AG04450 (cell line): ENCODE measurements at regions not wholly inside any gene's neighbourhood (a gene's known extent, or its start where the extent isn't known, plus 50 kb on each side); places are given as distances from the start of the nearest gene placed in this dataset.

ENCODE experiments used
- CTCF ChIA-PET: fragments of 300-600, 350-600 bp; formaldehyde crosslinking; extraction: SDS; loops from one replicate; lab custom pipeline; 2022; ENCODE audit warnings: antibody characterized with exemption, inconsistent platforms; lab: Charles Lee
- POLR2A ChIA-PET: fragments of 350-600 bp; formaldehyde crosslinking; extraction: SDS; loops from one replicate; lab custom pipeline; 2021; ENCODE audit warnings: antibody characterized with exemption, inconsistent platforms; lab: Yijun Ruan, JAX
- DNase-seq: peaks from one replicate; pipeline ENCODE4 v3.0.0-alpha.2; 2011; ENCODE audit warnings: low read depth, low spot score
- H3K27ac ChIP-seq: one replicate; pipeline ENCODE4 v1.5.1; 2012; ENCODE audit warnings: low read depth, low read length, control low read depth
- H3K27me3 ChIP-seq: one replicate; pipeline ENCODE4 v1.6.0; 2012; ENCODE audit warnings: low read length; ENCODE audit not compliant: control insufficient read depth, insufficient read depth
- H3K4me3 ChIP-seq: 2 replicates; pipeline ENCODE4 v1.5.1; 2011; ENCODE audit warnings: mild to moderate bottlenecking, low read depth, low read length, control low read depth
- H3K9me3 ChIP-seq: 2 replicates; pipeline ENCODE4 v1.5.1; 2012; ENCODE audit warnings: low read length; ENCODE audit not compliant: control insufficient read depth, insufficient read depth
- CTCF ChIP-seq: IDR thresholded peaks from 2 replicates; pipeline ENCODE4 v1.5.1; 2011; ENCODE audit warnings: low read depth, low read length, control low read depth, inconsistent platforms

GRCh38 chr21:25421321-25422028 lies 185.8 kb downstream of the MRPL39 start:
- H3K27ac ChIP-seq = no peak overlapping the region
- no peaks in the 10 kb centered on the region for H3K27me3 ChIP-seq
- no peaks in the 10 kb centered on the region for H3K9me3 ChIP-seq
- ChIA-PET CTCF (interaction anchor here (0.8 to 1.8 kb wide), 2 partner anchors 19 to 187 kb away, joined by 3 to 4 read pairs; no protein-coding TSS in a partner anchor), POLR2A (no interaction called here)
- peak; percentile 21 for DNase-seq
- TF ChIP-seq CTCF = peak; percentile 66
- no peak overlapping the region for H3K4me3 ChIP-seq

- Histone ChIP-seq H3K27ac (no peak overlapping the region), H3K9me3 (no peaks in the 10 kb centered on the region), H3K4me3 (no peak overlapping the region), H3K27me3 (no peaks in the 10 kb centered on the region)
- no peak for DNase-seq
- TF ChIP-seq CTCF = no peak
- ChIA-PET POLR2A (no interaction called here), CTCF (interaction anchor here (0.8 to 1.8 kb wide), 2 partner anchors 20 to 188 kb away, joined by 3 to 4 read pairs; no protein-coding TSS in a partner anchor)
Measured at GRCh38 chr21:25420831-25421230, 186.4 kb downstream of the MRPL39 start.

GRCh38 chr21:25416669-25417068 lies 190.6 kb downstream of the MRPL39 start:
- Histone ChIP-seq H3K27ac (no peak overlapping the region), H3K4me3 (no peak overlapping the region), H3K27me3 (no peaks in the 10 kb centered on the region), H3K9me3 (peaks cover 4% of the 10 kb centered on the region; the same call in 1 of the 2 replicates)
- ChIA-PET POLR2A (no interaction called here), CTCF (no interaction called here)
- no peak for TF ChIP-seq CTCF
- DNase-seq = no peak

GRCh38 chr21:25412100-25412499 lies 195.2 kb downstream of the MRPL39 start:
- ChIA-PET POLR2A (no interaction called here), CTCF (no interaction called here)
- TF ChIP-seq CTCF = no peak
- Histone ChIP-seq H3K27ac (no peak overlapping the region), H3K27me3 (no peaks in the 10 kb centered on the region), H3K9me3 (peaks cover 4% of the 10 kb centered on the region; the same call in 1 of the 2 replicates), H3K4me3 (no peak overlapping the region)
- no peak for DNase-seq

GRCh38 chr21:25409978-25410377 lies 197.3 kb downstream of the MRPL39 start:
- Histone ChIP-seq H3K4me3 (no peak overlapping the region), H3K27ac (no peak overlapping the region), H3K27me3 (no peaks in the 10 kb centered on the region), H3K9me3 (peaks cover 4% of the 10 kb centered on the region; the same call in 1 of the 2 replicates)
- POLR2A ChIA-PET = no interaction called here
- no peak for TF ChIP-seq CTCF
- CTCF ChIA-PET = no interaction called here
- DNase-seq = no peak
